ENCODE measurements at regions not wholly inside any gene's neighbourhood (a gene's known extent, or its start where the extent isn't known, plus 50 kb on each side); places are given as distances from the start of the nearest gene placed in this dataset.

DNA sequence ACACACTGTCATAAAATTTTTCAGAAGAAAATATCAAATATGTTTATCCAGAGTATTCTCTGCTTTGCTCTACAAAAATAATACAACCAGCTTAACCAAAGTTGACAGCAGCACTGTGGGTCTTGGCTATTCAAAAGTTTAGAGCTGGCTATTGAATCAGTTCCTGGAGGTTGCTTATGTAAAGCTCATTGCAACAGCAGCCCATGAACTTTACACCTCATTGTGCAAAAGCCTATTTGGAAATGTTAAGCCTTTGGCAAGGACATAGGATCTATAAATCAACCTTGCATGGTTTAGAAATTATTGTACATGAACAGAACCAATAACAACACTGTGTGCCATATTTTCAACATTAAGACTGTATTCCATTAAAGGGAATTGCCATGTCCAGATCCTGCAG is 714.9 kb downstream of the ADGRL2 start:
- no peaks in the 10 kb centered on the region for H3K27me3 ChIP-seq
- H3K4me1 ChIP-seq = no peaks in the 10 kb centered on the region
- no peak for TF ChIP-seq POLR2A (IDR thresholded peaks at IDR 0.05)
- TF ChIP-seq, protein P1, sequence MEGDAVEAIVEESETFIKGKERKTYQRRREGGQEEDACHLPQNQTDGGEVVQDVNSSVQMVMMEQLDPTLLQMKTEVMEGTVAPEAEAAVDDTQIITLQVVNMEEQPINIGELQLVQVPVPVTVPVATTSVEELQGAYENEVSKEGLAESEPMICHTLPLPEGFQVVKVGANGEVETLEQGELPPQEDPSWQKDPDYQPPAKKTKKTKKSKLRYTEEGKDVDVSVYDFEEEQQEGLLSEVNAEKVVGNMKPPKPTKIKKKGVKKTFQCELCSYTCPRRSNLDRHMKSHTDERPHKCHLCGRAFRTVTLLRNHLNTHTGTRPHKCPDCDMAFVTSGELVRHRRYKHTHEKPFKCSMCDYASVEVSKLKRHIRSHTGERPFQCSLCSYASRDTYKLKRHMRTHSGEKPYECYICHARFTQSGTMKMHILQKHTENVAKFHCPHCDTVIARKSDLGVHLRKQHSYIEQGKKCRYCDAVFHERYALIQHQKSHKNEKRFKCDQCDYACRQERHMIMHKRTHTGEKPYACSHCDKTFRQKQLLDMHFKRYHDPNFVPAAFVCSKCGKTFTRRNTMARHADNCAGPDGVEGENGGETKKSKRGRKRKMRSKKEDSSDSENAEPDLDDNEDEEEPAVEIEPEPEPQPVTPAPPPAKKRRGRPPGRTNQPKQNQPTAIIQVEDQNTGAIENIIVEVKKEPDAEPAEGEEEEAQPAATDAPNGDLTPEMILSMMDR (IDR thresholded peaks at IDR 0.05) = no peak
- no peak for TF ChIP-seq EP300 (IDR thresholded peaks at IDR 0.05)
- no peak for TF ChIP-seq POLR2AphosphoS5 (IDR thresholded peaks at IDR 0.05)
- no peak overlapping the region for H3K4me3 ChIP-seq
- no peaks in the 10 kb centered on the region for H3K36me3 ChIP-seq
- no peaks in the 10 kb centered on the region for H3K9me3 ChIP-seq
- DNase-seq (ENCODE audit: low spot score in 2 of 2) = no peak
- no peak overlapping the region for H3K27ac ChIP-seq

DNA sequence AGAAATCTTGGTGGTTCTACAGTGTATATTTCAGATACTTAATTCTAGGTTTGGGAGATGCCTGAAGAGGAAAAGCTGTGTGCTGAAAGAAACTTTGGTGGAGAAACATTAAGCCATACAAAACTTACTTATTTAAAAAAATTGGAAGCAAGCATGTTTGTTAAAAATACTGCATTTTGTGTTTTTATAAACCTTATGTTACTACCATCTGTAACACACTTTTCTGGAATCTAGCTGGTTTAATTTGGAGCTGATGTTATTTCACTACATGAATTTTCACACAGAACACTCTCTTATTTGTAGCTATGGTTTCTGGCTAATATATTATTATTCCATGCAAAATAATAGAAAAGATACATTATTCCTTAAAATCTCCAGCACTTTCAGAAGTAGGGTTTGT is 710.7 kb downstream of the ADGRL2 start:
- no peaks in the 10 kb centered on the region for H3K4me1 ChIP-seq
- TF ChIP-seq POLR2AphosphoS5 (IDR thresholded peaks at IDR 0.05) = no peak
- no peak for TF ChIP-seq EP300 (IDR thresholded peaks at IDR 0.05)
- TF ChIP-seq, protein P1 (IDR thresholded peaks at IDR 0.05) = no peak
- TF ChIP-seq POLR2A (IDR thresholded peaks at IDR 0.05) = no peak
- H3K27ac ChIP-seq = no peak overlapping the region
- DNase-seq (ENCODE audit: low spot score in 2 of 2) = no peak
- H3K9me3 ChIP-seq = no peaks in the 10 kb centered on the region
- no peak overlapping the region for H3K4me3 ChIP-seq
- H3K36me3 ChIP-seq = no peaks in the 10 kb centered on the region
- no peaks in the 10 kb centered on the region for H3K27me3 ChIP-seq

DNA sequence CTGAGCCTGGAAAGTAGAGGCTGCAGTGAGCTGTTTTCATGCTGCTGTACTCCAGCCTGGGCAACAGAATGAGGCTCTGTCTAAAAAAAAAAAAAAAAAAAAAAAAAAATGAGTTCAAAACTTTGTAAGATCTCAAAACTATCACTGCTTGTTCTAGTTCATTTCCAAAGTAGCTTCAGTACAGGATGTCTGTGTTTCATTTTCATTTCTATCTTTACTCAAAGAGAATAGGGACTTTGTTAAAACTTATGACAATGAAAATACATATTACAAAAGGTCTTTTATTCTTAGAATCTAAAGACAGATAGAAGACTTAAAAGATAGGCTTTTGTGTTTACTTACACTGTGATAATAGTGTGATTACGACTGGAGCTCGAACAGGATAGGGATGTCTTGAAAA is 709.7 kb downstream of the ADGRL2 start:
- DNase-seq (ENCODE audit: low spot score in 2 of 2) = no peak
- Histone ChIP-seq H3K27me3 (no peaks in the 10 kb centered on the region), H3K27ac (no peak overlapping the region), H3K4me3 (no peak overlapping the region), H3K36me3 (no peaks in the 10 kb centered on the region), H3K4me1 (no peaks in the 10 kb centered on the region), H3K9me3 (no peaks in the 10 kb centered on the region)
- TF ChIP-seq EP300 (IDR thresholded peaks at IDR 0.05) (no peak), POLR2A (IDR thresholded peaks at IDR 0.05) (no peak), POLR2AphosphoS5 (IDR thresholded peaks at IDR 0.05) (no peak)
- TF ChIP-seq, protein P1 (IDR thresholded peaks at IDR 0.05) = no peak
- 89% methylated on average over 2 of the region's 2 CpGs for whole genome bisulfite sequencing

DNA sequence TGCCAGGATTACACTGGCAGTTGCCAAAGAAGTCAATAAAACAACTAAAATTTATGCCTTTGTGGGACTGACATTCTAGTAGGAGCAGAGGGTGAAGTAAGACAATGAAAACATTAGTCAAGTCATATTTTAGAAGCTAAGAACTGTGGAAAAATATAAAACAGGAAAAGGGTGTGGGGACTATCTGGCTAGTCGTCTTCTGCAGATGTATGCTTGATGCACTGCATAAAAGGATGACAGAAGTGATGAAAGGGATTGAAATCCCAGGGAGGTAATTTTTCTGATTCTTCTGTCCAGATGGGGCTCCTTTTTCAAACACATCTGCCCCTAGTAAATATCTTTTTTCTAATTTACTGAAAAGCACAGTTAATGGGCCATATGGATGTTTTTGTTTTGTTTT is 706.3 kb downstream of the ADGRL2 start:
- Histone ChIP-seq H3K4me3 (no peak overlapping the region), H3K9me3 (no peaks in the 10 kb centered on the region), H3K36me3 (no peaks in the 10 kb centered on the region), H3K4me1 (peaks cover 2% of the 10 kb centered on the region), H3K27ac (no peak overlapping the region), H3K27me3 (no peaks in the 10 kb centered on the region)
- WGBS = 60% methylated on average over 1 of the region's 1 CpG
- TF ChIP-seq EP300 (IDR thresholded peaks at IDR 0.05) (no peak), POLR2A (IDR thresholded peaks at IDR 0.05) (no peak), POLR2AphosphoS5 (IDR thresholded peaks at IDR 0.05) (no peak)
- TF ChIP-seq, protein P1 (IDR thresholded peaks at IDR 0.05) = no peak
- DNase-seq (ENCODE audit: low spot score in 2 of 2) = no peak

DNA sequence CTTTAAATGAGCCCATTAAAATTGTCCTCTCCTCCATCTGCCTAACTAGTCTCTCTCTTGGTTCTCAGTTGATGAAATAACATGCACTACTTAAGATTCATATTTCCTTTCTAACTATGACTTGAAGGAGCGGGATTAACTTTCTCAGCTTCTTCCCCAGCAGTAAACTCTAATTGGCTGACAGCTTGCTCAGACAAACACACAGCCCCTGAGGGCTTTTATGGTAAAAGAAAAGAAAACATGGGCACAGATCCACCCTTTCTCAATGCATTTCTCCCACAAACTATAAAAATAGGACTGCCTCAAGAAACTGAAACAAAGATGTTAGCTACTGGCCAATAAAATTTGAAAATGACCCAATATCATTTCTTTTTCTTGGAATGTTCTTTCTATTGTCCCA is 703.1 kb downstream of the ADGRL2 start:
- 35% methylated on average over 1 of the region's 1 CpG for WGBS
- TF ChIP-seq EP300 (IDR thresholded peaks at IDR 0.05) (no peak), POLR2A (IDR thresholded peaks at IDR 0.05) (no peak), POLR2AphosphoS5 (IDR thresholded peaks at IDR 0.05) (no peak)
- TF ChIP-seq, protein P1 (IDR thresholded peaks at IDR 0.05) = no peak
- H3K27me3 ChIP-seq = no peaks in the 10 kb centered on the region
- peaks cover 2% of the 10 kb centered on the region for H3K4me1 ChIP-seq
- no peaks in the 10 kb centered on the region for H3K36me3 ChIP-seq
- no peak for DNase-seq (ENCODE audit: low spot score in 2 of 2)
- H3K4me3 ChIP-seq = no peak overlapping the region
- H3K9me3 ChIP-seq = no peaks in the 10 kb centered on the region
- H3K27ac ChIP-seq = no peak overlapping the region

Measured in suprapubic skin (tissue), 4 donors.